NCI-H2029 (cell line): ENCODE measurements at regions not wholly inside any gene's neighbourhood (a gene's known extent, or its start where the extent isn't known, plus 50 kb on each side); places are given as distances from the start of the nearest gene placed in this dataset.
A peak's percentile ranks its signal among the peaks of the same experiment; 100 is the strongest.
"Not testable (repeated sequence)": the region's sequence is repeated elsewhere in the genome, so short reads cannot be mapped to it uniquely, and the experiment has no call there.

Experiments
- DNase-seq: peaks from one replicate; lab custom pipeline; 2025; lab: John Stamatoyannopoulos, UW

- no peak for DNase-seq
Observed at GRCh38 chr6:166877906-166878305, 78.4 kb downstream of the RNASET2 start.

GRCh38 chr6:166877349-166877748 is 79.0 kb downstream of the RNASET2 start:
- DNase-seq: no peak

DNA sequence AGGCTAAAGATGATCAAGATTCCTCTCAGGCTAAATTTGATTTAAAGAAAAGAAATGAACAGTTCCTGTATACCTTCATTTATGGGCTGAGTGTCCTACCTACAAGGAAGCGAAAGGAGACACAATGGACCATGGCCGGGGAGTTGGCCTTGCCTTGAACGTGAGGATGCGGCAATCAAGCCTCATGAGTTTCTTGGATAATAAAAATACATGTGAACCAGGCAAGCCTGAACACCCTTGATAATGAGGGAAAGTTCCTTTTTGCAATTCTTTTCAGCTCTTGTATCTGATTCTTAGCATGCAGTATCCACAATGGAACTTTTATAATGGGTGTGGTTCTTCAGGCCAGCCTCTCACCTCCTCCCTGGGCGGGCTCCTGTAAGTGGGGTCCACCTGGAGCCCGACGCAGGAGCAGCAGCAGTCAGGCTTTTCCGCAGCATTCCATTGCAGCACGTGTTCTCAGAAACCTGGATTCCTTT is 83.8 kb downstream of the RNASET2 start:
- no peak for DNase-seq

GRCh38 chr6:166870602-166871208 is 85.6 kb downstream of the RNASET2 start:
- no peak for DNase-seq

DNA sequence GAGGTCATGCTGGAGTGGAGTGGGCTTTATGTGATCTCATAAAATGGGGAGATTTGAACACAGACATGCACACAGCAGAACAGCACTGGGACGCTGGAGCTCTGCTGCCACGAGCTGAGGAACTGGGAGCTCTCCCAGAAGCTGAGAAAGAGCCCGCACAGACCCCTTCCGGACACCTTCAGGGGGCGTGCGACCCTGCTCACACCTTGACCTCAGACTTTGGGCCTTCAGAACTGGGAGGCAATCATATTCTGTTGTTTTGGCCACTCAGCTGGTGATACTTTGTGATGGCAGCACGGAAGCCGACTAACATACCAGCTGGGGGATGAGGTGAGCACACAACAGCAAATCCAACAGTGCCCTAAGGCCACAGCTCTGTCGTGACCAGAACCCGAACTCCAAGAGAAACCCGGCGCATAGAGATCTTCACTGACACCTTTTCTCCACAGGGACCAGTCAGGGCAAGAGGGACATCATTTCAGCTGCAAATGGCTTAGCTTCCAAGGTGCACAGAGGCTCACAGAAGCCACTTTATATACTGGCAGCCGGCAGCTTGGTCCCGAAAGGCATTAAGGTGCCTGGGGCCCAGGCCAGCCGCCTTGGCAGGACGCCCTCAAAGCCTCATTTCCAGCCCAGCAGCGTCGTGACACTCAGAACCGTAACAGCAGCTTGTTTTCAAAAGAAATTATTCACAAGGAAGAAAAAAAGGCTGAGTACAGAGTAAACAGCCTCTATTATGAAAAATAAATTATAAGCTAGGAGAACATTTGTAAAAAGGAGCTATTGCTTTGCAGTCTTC is 89.3 kb downstream of the RNASET2 start:
- DNase-seq: no peak

GRCh38 chr6:166864333-166864732 is 92.0 kb downstream of the RNASET2 start:
- DNase-seq: no peak

DNA sequence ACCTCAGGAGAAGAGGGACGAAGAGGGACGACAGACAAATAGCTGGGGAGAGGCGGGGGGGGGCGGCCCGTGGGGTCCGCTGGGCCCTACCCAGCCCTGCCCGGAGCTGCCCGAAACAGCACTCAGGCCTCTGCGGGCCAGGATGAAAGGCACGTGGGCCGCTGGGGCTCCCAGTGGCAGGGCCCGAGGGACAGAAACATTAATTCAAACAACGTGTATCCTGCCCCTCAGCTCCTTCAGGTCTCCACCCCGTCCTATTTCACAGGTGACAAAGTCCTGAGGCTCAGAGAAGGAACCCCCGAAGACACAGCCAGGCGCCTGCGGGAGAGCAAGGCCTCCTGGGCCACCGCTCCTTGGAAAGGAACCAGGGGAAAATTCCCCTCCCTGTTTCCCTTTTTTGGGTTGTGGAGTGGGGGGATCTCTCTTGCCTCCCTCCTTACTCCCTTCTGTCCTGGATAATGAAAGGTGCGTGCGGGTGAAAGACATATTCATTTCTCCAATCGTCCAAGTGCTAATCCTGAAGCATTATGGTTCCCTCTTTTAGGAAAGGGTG is 93.3 kb downstream of the RNASET2 start:
- DNase-seq: no peak

- peak; percentile 5 for DNase-seq
Observed at GRCh38 chr6:166862287-166862977, 93.9 kb downstream of the RNASET2 start.

DNA sequence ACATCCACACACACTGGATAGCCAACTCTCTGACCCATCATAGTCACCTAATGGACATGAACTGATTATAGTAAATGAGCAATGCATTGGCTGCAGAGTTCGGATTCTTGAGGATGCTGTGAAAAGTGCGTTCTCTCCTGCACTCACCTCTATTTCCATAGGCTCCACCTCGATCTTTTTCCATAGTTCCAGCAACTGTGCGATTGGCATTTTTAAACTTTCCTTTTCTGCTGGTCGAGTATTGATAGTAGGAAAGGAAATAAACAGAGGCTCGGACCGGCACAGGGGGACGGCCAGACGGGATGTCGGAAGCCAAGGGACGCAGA is 94.4 kb downstream of the RNASET2 start:
- no peak for DNase-seq

DNA sequence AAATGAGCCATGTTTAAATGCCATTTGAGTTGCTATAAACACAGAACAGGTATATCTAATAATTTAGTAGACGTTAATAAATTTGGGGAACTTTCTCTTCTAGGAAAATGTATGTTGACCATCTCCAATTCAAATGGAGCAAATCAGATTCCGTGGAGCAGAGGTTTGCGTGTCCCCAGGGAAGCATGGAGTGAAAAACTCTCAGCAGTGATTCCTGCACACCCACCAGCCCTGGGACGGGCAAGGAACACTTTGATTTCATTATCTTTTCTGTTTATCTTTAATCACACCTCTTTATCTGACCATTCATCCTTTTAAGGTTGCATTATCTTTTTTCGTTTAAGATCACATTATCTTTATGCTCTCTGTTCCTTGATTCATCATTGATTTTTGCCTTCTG is 95.0 kb downstream of the RNASET2 start:
- no peak for DNase-seq

GRCh38 chr6:166860392-166860791 is 96.0 kb downstream of the RNASET2 start:
- no peak for DNase-seq

GRCh38 chr6:166855416-166855815 is 100.9 kb downstream of the RNASET2 start:
- DNase-seq: no peak

- DNase-seq: no peak
Observed at GRCh38 chr6:166853371-166854325, 102.7 kb downstream of the RNASET2 start.

DNA sequence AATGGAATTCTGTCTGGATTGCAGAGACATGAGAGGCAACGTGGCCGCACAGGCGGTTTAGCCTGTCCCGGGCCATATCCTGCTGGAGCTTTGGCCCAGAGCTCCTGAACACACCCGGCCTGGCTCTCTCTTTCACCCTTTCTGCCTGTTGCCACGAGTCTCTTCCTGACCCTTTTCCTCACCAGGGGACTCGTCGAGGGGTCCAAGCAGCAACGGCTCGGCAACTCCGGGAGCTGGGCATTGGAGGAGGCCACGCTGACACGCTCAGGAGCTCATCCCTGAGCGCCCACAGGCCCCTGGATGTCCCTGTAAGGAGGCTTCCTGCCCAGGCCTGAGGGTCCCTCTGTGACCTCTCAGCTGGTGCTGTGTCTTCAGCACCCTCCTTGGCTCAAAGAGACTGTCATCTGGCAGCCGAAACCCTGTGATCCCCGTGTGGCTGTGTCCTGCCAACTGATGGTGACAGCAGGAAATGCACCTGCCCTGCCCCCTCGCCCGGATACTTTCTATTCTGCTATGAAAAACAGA is 103.8 kb downstream of the RNASET2 start:
- no peak for DNase-seq

DNA sequence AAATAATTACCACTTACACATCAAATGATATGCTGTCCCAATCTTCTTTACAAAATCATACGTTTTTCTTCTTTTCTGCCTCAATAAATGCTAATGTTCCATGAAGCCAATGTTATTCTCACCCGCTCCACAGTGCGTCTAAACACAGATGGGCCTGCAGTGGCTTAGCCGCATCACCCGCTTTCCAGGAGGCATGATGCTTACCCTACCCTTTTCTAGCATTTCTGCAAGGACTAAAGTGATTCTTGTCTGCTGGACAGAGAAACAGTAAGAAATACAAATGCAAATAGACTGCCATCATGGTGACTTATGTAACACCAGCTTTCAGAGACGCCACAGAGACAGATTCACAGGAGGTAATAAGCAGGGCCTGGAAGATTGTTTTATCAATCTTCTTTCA is 104.4 kb downstream of the RNASET2 start:
- no peak for DNase-seq

DNA sequence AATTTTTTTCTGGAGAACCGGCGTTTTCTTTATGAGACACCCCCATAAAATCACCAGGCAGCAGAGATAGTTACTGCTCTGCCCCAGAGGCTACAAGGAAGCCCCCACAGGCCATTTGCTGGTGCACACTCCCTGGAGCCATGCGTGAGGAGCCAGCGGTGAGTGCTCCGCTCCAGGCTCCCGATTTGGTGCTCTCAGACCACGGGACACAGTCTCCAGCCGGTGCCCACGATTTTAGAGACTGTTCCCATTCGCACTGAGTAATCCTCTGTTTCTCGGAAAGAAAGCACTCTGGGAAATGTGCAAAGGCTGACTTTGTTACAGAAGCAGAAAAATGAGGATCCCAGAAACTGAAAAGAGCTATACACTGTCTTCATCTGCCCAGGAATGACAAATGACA is 104.9 kb downstream of the RNASET2 start:
- DNase-seq: no peak

DNA sequence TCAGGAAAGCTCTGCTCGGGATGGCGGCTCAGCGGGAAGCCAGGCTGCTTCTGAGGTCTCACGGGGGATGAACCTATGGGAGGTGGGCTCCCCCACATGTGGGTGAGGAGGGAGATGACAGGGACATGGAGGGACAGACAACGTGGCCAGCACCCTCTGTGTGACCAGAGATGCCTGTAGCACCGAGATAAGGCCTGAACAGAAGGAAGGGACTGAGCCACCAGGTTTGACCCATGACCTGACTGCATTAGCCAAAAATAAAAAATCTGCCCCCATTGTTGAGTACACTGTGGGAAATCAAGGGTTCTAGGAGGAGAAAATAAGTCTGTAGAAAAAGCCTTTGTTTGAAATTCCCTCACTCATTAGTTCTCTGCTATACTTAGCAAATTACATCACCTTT is 105.7 kb downstream of the RNASET2 start:
- DNase-seq: no peak

GRCh38 chr6:166849749-166850183 is 106.6 kb downstream of the RNASET2 start:
- DNase-seq: no peak

GRCh38 chr6:166848979-166849748 is 107.2 kb downstream of the RNASET2 start:
- DNase-seq: no peak

- not testable (repeated sequence) for DNase-seq
Observed at GRCh38 chr6:166846446-166847142, 109.8 kb downstream of the RNASET2 start.
